CD4-positive, alpha-beta memory T cell (primary cell): ENCODE measurements at regions not wholly inside any gene's neighbourhood (a gene's known extent, or its start where the extent isn't known, plus 50 kb on each side); places are given as distances from the start of the nearest gene placed in this dataset.

ENCODE experiments used
- CTCF ChIA-PET: fragments of 350-600 bp; sonication (Branson Sonifier 250); formaldehyde crosslinking; loops from one replicate; lab custom pipeline; 2021; ENCODE audit warnings: inconsistent platforms; ENCODE audit not compliant: partially characterized antibody; lab: Charles Lee
- POLR2A ChIA-PET: fragments of 350-600 bp; sonication (Branson Sonifier 250); formaldehyde crosslinking; loops from one replicate; lab custom pipeline; 2021; ENCODE audit not compliant: partially characterized antibody; lab: Charles Lee
- DNase-seq, 5 donors: peaks; one replicate each; pipeline versions ENCODE4 v3.0.0 to v3.0.0-alpha.2; 2020 to 2022; ENCODE audit warnings: mixed read lengths in 1 of 5
- H3K27ac ChIP-seq: one replicate; pipeline ENCODE4 v1.7.0; 2013; ENCODE audit warnings: low read depth, low read length
- H3K27me3 ChIP-seq: 2 replicates; pipeline ENCODE4 v1.7.0; 2013; ENCODE audit warnings: mild to moderate bottlenecking, low read length, moderate library complexity; ENCODE audit not compliant: insufficient read depth
- H3K36me3 ChIP-seq: 2 replicates; pipeline ENCODE4 v1.7.0; 2013; ENCODE audit warnings: mild to moderate bottlenecking, low read length, moderate library complexity; ENCODE audit not compliant: insufficient read depth
- H3K4me1 ChIP-seq: 2 replicates; pipeline ENCODE4 v1.7.0; 2013; ENCODE audit warnings: mild to moderate bottlenecking, low read length, moderate library complexity; ENCODE audit not compliant: insufficient read depth
- H3K4me3 ChIP-seq, 2 donors: one replicate each; pipeline ENCODE4 v1.7.0; 2013; ENCODE audit warnings: low read length in 2 of 2, mild to moderate bottlenecking in 1 of 2
- H3K9me3 ChIP-seq, 2 donors: one replicate each; pipeline ENCODE4 v1.7.0; 2013; ENCODE audit warnings: low read length in 2 of 2, control low read depth in 1 of 2; ENCODE audit not compliant: control insufficient read depth in 1 of 2
- H3K27ac Mint-ChIP-seq, 7 donors: one replicate each; pipeline ENCODE4 v1.8.0; 2020 to 2021; ENCODE audit warnings: mixed read lengths in 7 of 7, mild to moderate bottlenecking in 6 of 7, inconsistent platforms in 3 of 7, moderate library complexity in 3 of 7
- H3K27me3 Mint-ChIP-seq, 2 donors: one replicate each; pipeline ENCODE4 v1.8.0; 2020 to 2021; ENCODE audit warnings: mixed read lengths in 2 of 2
- H3K36me3 Mint-ChIP-seq, 2 donors: one replicate each; pipeline ENCODE4 v1.8.0; 2020 to 2021; ENCODE audit warnings: mixed read lengths in 2 of 2, inconsistent platforms in 1 of 2, mild to moderate bottlenecking in 1 of 2
- H3K4me1 Mint-ChIP-seq, 4 donors: one replicate each; pipeline ENCODE4 v1.8.0; 2020 to 2021; ENCODE audit warnings: mixed read lengths in 4 of 4, mild to moderate bottlenecking in 1 of 4
- H3K4me3 Mint-ChIP-seq, 8 donors: one replicate each; pipeline ENCODE4 v1.8.0; 2020 to 2021; ENCODE audit warnings: mixed read lengths in 8 of 8, mild to moderate bottlenecking in 7 of 8, moderate library complexity in 6 of 8, inconsistent platforms in 3 of 8
- H3K9me3 Mint-ChIP-seq, 8 donors: one replicate each; pipeline ENCODE4 v1.8.0; 2020 to 2021; ENCODE audit warnings: mixed read lengths in 8 of 8, mild to moderate bottlenecking in 5 of 8, inconsistent platforms in 3 of 8, moderate library complexity in 1 of 8
- intact Hi-C: fragments of 100-400 bp; cut with micrococcal nuclease; formaldehyde crosslinking; loops from one replicate; pipeline ENCODE4 v1.15.1; 2023

GRCh38 chr3:177745607-177746005 is 548.3 kb upstream of the TBL1XR1 start:
- no peaks in the 10 kb centered on the region for H3K36me3 Mint-ChIP-seq
- H3K4me3 Mint-ChIP-seq, result no peak overlapping the region
- H3K27ac Mint-ChIP-seq, result no peak overlapping the region
- Histone ChIP-seq H3K27ac (no peak overlapping the region), H3K9me3 (no peaks in the 10 kb centered on the region), H3K36me3 (no peaks in the 10 kb centered on the region), H3K27me3 (no peaks in the 10 kb centered on the region), H3K4me3 (no peak overlapping the region), H3K4me1 (no peaks in the 10 kb centered on the region)
- DNase-seq, result no peak
- H3K27me3 Mint-ChIP-seq, result no peaks in the 10 kb centered on the region
- POLR2A ChIA-PET, result no interaction called here
- no peaks in the 10 kb centered on the region for H3K4me1 Mint-ChIP-seq
- CTCF ChIA-PET, result no interaction called here
- H3K9me3 Mint-ChIP-seq, result peaks cover 0 to 1% (median 0%) of the 10 kb centered on the region in 8 donors
- intact Hi-C loops, result no loop called here

GRCh38 chr3:177746337-177746933 is 549.2 kb upstream of the TBL1XR1 start:
- Mint-ChIP-seq H3K27ac (no peak overlapping the region), H3K9me3 (peaks cover 0 to 1% (median 0%) of the 10 kb centered on the region in 8 donors), H3K4me3 (no peak overlapping the region), H3K4me1 (no peaks in the 10 kb centered on the region), H3K27me3 (no peaks in the 10 kb centered on the region), H3K36me3 (no peaks in the 10 kb centered on the region)
- ChIA-PET POLR2A (interaction anchor here (0.5 kb wide), 1 partner anchor 360 kb away, joined by 3 read pairs; no protein-coding TSS in a partner anchor), CTCF (no interaction called here)
- intact Hi-C loops, result no loop called here
- no peaks in the 10 kb centered on the region for H3K27me3 ChIP-seq
- no peaks in the 10 kb centered on the region for H3K9me3 ChIP-seq
- H3K4me1 ChIP-seq, result no peaks in the 10 kb centered on the region
- H3K4me3 ChIP-seq, result no peak overlapping the region
- no peak overlapping the region for H3K27ac ChIP-seq
- DNase-seq, result no peak
- H3K36me3 ChIP-seq, result no peaks in the 10 kb centered on the region

- intact Hi-C loops, result no loop called here
- POLR2A ChIA-PET, result no interaction called here
- H3K4me1 ChIP-seq, result no peaks in the 10 kb centered on the region
Observed at GRCh38 chr3:177749836-177750235, 552.6 kb upstream of the TBL1XR1 start.

GRCh38 chr3:177750436-177750835 is 553.2 kb upstream of the TBL1XR1 start:
- Histone ChIP-seq H3K4me3 (no peak overlapping the region), H3K9me3 (no peaks in the 10 kb centered on the region), H3K27ac (no peak overlapping the region), H3K4me1 (no peaks in the 10 kb centered on the region), H3K36me3 (no peaks in the 10 kb centered on the region), H3K27me3 (no peaks in the 10 kb centered on the region)
- Mint-ChIP-seq H3K4me1 (no peaks in the 10 kb centered on the region), H3K27ac (no peak overlapping the region), H3K9me3 (no peaks in the 10 kb centered on the region), H3K36me3 (no peaks in the 10 kb centered on the region), H3K27me3 (no peaks in the 10 kb centered on the region), H3K4me3 (no peak overlapping the region)
- ChIA-PET CTCF (no interaction called here), POLR2A (no interaction called here)
- intact Hi-C loops, result no loop called here
- no peak for DNase-seq

More at GRCh38 chr3:177749836-177750235, 552.6 kb upstream of the TBL1XR1 start:
- DNase-seq, result no peak
- Histone ChIP-seq H3K4me3 (no peak overlapping the region), H3K36me3 (no peaks in the 10 kb centered on the region), H3K27me3 (no peaks in the 10 kb centered on the region), H3K27ac (no peak overlapping the region), H3K9me3 (no peaks in the 10 kb centered on the region)
- Mint-ChIP-seq H3K9me3 (no peaks in the 10 kb centered on the region), H3K4me3 (no peak overlapping the region), H3K36me3 (no peaks in the 10 kb centered on the region), H3K27ac (no peak overlapping the region), H3K4me1 (no peaks in the 10 kb centered on the region), H3K27me3 (no peaks in the 10 kb centered on the region)
- CTCF ChIA-PET, result no interaction called here

GRCh38 chr3:177751770-177752169 is 554.5 kb upstream of the TBL1XR1 start:
- Mint-ChIP-seq H3K4me1 (no peaks in the 10 kb centered on the region), H3K4me3 (no peak overlapping the region), H3K9me3 (no peaks in the 10 kb centered on the region), H3K36me3 (no peaks in the 10 kb centered on the region), H3K27ac (no peak overlapping the region), H3K27me3 (no peaks in the 10 kb centered on the region)
- Histone ChIP-seq H3K27me3 (no peaks in the 10 kb centered on the region), H3K36me3 (no peaks in the 10 kb centered on the region), H3K4me1 (no peaks in the 10 kb centered on the region), H3K27ac (no peak overlapping the region), H3K4me3 (no peak overlapping the region), H3K9me3 (no peaks in the 10 kb centered on the region)
- no peak for DNase-seq
- CTCF ChIA-PET, result no interaction called here
- POLR2A ChIA-PET, result no interaction called here
- intact Hi-C loops, result no loop called here

GRCh38 chr3:177752831-177753230 is 555.5 kb upstream of the TBL1XR1 start:
- ChIA-PET CTCF (no interaction called here), POLR2A (interaction anchor here (0.7 kb wide), 1 partner anchor 156 kb away, joined by 3 read pairs; no protein-coding TSS in a partner anchor)
- H3K27me3 Mint-ChIP-seq, result no peaks in the 10 kb centered on the region
- no peak overlapping the region for H3K4me3 Mint-ChIP-seq
- Histone ChIP-seq H3K4me3 (no peak overlapping the region), H3K36me3 (no peaks in the 10 kb centered on the region), H3K4me1 (no peaks in the 10 kb centered on the region), H3K27ac (no peak overlapping the region), H3K27me3 (no peaks in the 10 kb centered on the region), H3K9me3 (no peaks in the 10 kb centered on the region)
- intact Hi-C loops, result no loop called here
- DNase-seq, result no peak
- no peaks in the 10 kb centered on the region for H3K36me3 Mint-ChIP-seq
- H3K9me3 Mint-ChIP-seq, result no peaks in the 10 kb centered on the region
- H3K4me1 Mint-ChIP-seq, result no peaks in the 10 kb centered on the region
- no peak overlapping the region for H3K27ac Mint-ChIP-seq

- ChIA-PET POLR2A (interaction anchor here (0.7 kb wide), 1 partner anchor 156 kb away, joined by 3 read pairs; no protein-coding TSS in a partner anchor), CTCF (no interaction called here)
- H3K27ac ChIP-seq, result no peak overlapping the region
- intact Hi-C loops, result no loop called here
- no peak overlapping the region for H3K4me3 Mint-ChIP-seq
- H3K27ac Mint-ChIP-seq, result peak overlapping the region in 1 of 7 donors; percentile 47
- H3K9me3 ChIP-seq, result no peaks in the 10 kb centered on the region
- no peaks in the 10 kb centered on the region for H3K27me3 Mint-ChIP-seq
- H3K27me3 ChIP-seq, result no peaks in the 10 kb centered on the region
- no peak overlapping the region for H3K4me3 ChIP-seq
- H3K4me1 ChIP-seq, result no peaks in the 10 kb centered on the region
- no peaks in the 10 kb centered on the region for H3K4me1 Mint-ChIP-seq
- H3K36me3 Mint-ChIP-seq, result no peaks in the 10 kb centered on the region
- no peaks in the 10 kb centered on the region for H3K36me3 ChIP-seq
- DNase-seq, result no peak
- no peaks in the 10 kb centered on the region for H3K9me3 Mint-ChIP-seq
Observed at GRCh38 chr3:177753451-177754155, 556.3 kb upstream of the TBL1XR1 start.
